Common myeloid progenitor, CD34-positive (primary cell): ENCODE measurements at regions not wholly inside any gene's neighbourhood (a gene's known extent, or its start where the extent isn't known, plus 50 kb on each side); places are given as distances from the start of the nearest gene placed in this dataset.
"Not testable (repeated sequence)": the region's sequence is repeated elsewhere in the genome, so short reads cannot be mapped to it uniquely, and the experiment has no call there.

Experiments used
- CTCF ChIA-PET: fragments of 350-600 bp; sonication (Branson Sonifier 250); formaldehyde crosslinking; loops from one replicate; lab custom pipeline; 2021; ENCODE audit warnings: antibody characterized with exemption; lab: Charles Lee
- POLR2A ChIA-PET: fragments of 350-600 bp; sonication (Branson Sonifier 250); formaldehyde crosslinking; loops from one replicate; lab custom pipeline; 2021; ENCODE audit warnings: antibody characterized with exemption; lab: Charles Lee
- DNase-seq, 3 donors: peaks; one replicate each; pipeline versions ENCODE4 v3.0.0 to v3.0.0-alpha.2; 2013
- H3K27ac ChIP-seq, 2 experiments: 1 replicate in 1 of 2; 2 replicates in 1 of 2; pipeline ENCODE4 v1.7.0; 2013; ENCODE audit warnings: inconsistent platforms in 2 of 2, low read length in 2 of 2, mild to moderate bottlenecking in 2 of 2, low read depth in 1 of 2, moderate library complexity in 1 of 2; ENCODE audit not compliant: severe bottlenecking in 2 of 2, insufficient read depth in 1 of 2, poor library complexity in 1 of 2
- H3K27me3 ChIP-seq, 5 experiments: replicated peaks in 2 of 5; 1 replicate in 3 of 5; 2 replicates in 2 of 5; pipeline versions ENCODE4 v1.6.1 to v1.7.0; 2013; ENCODE audit warnings: low read length in 4 of 5, mild to moderate bottlenecking in 2 of 5, moderate library complexity in 2 of 5, inconsistent platforms in 1 of 5; ENCODE audit not compliant: insufficient read depth in 5 of 5, control insufficient read depth in 4 of 5
- H3K36me3 ChIP-seq, 4 experiments: 1 replicate in 2 of 4; 2 replicates in 2 of 4; pipeline versions ENCODE4 v1.6.1 to v1.7.0; 2013; ENCODE audit warnings: low read length in 3 of 4, control low read depth in 1 of 4, mild to moderate bottlenecking in 1 of 4; ENCODE audit not compliant: control insufficient read depth in 4 of 4, insufficient read depth in 4 of 4
- H3K4me1 ChIP-seq, 4 experiments: 1 replicate in 3 of 4; 2 replicates in 1 of 4; pipeline versions ENCODE4 v1.6.1 to v1.7.1; 2013; ENCODE audit warnings: low read length in 3 of 4, mild to moderate bottlenecking in 3 of 4, control low read depth in 1 of 4, inconsistent platforms in 1 of 4, moderate library complexity in 1 of 4; ENCODE audit not compliant: control insufficient read depth in 4 of 4, insufficient read depth in 4 of 4; ENCODE audit errors: control extremely low read depth in 1 of 4
- H3K4me3 ChIP-seq, 7 experiments: 1 replicate in 4 of 7; 2 replicates in 3 of 7; pipeline versions ENCODE4 v1.5.1 to v1.7.0; 2013; ENCODE audit warnings: mild to moderate bottlenecking in 7 of 7, low read length in 6 of 7, moderate library complexity in 6 of 7, inconsistent platforms in 2 of 7, low read depth in 2 of 7, control low read depth in 1 of 7; ENCODE audit not compliant: insufficient read depth in 4 of 7, control insufficient read depth in 1 of 7; ENCODE audit errors: extremely low read depth in 1 of 7
- H3K9me3 ChIP-seq, 5 experiments: 1 replicate in 4 of 5; 2 replicates in 1 of 5; pipeline versions ENCODE4 v1.6.1 to v1.7.1; 2013; ENCODE audit warnings: low read length in 4 of 5, mild to moderate bottlenecking in 2 of 5, inconsistent platforms in 1 of 5, low read depth in 1 of 5, moderate library complexity in 1 of 5; ENCODE audit not compliant: control insufficient read depth in 4 of 5, insufficient read depth in 2 of 5; ENCODE audit errors: control extremely low read depth in 1 of 5
- WGBS: methylation state at CpG from one replicate; pipeline ENCODE4 v1.1.5; 2013; ENCODE audit not compliant: insufficient coverage; 5-methylcytosine and 5-hydroxymethylcytosine counted together

DNA sequence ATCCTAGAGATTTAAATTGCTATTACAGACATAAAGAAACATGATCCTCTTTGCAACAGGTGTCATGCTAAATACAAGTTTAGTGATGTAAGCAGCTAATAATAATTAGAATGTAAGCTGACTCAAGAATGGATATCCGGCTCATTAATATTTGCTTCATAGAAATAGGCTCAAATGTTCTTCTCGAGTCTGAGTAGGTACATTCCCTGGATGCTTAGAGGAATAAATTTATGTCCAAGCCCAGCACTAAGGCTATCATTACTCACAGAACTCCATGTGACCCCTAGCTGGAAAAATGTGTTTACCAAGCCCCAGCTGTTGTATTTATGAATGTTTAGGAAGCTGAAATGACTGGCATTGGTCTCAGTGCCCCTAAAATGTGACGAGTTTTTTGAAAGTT lies 87.6 kb upstream of the TSPAN7 start:
- Histone ChIP-seq H3K36me3 (no peaks in the 10 kb centered on the region), H3K4me1 (no peaks in the 10 kb centered on the region), H3K9me3 (peaks cover 0 to 2% (median 0%) of the 10 kb centered on the region in 5 experiments), H3K27ac (no peak overlapping the region), H3K4me3 (no peak overlapping the region), H3K27me3 (no peaks in the 10 kb centered on the region)
- CTCF ChIA-PET, result no interaction called here
- DNase-seq, result no peak
- WGBS, result 76% methylated on average over 2 of the region's 3 CpGs
- POLR2A ChIA-PET, result no interaction called here

DNA sequence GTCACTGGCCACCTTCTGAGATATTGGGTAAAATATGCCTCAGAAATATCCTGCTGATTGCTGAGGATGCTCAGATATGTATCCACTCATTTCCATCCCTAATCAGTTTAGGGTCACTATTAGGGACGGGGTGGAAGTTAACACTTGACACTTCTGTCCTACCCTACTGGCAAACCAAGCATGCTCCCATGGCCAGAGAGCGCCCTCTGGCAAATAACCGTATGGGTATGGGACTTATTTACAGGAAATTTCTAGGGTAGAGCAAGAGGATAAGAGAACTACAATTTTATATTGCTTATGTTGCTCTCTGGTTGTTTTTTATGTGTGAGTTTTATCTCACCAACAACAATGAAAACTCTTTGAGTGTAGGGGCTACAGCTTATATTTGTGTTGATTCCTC lies 86.8 kb upstream of the TSPAN7 start:
- Histone ChIP-seq H3K27ac (no peak overlapping the region), H3K27me3 (no peaks in the 10 kb centered on the region), H3K4me3 (no peak overlapping the region), H3K9me3 (peaks cover 0 to 2% (median 0%) of the 10 kb centered on the region in 5 experiments), H3K36me3 (no peaks in the 10 kb centered on the region), H3K4me1 (no peaks in the 10 kb centered on the region)
- ChIA-PET POLR2A (no interaction called here), CTCF (no interaction called here)
- 50% methylated on average over 1 of the region's 3 CpGs for WGBS
- DNase-seq, result no peak

DNA sequence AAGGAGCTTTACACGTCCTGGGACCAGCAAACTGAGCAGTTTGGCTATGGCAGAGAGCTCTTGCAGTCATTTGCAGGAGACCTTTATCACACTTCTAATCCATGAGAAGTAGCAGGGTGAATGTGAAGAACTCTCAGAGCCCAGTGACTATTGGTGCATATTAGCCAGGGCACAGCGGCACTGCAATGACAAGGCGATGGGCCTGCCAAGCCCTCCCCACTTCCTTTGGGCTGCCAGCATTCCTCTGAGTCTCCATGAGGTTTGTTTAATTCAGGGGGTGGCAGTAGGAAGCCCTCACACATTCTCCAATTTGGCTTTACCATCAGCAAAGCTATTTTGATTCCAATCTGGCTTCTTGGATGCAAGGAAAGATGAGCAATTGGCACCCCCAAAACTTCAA lies 79.2 kb upstream of the TSPAN7 start:
- Histone ChIP-seq H3K9me3 (no peaks in the 10 kb centered on the region), H3K4me3 (no peak overlapping the region), H3K27me3 (peaks cover 0 to 4% (median 0%) of the 10 kb centered on the region in 5 experiments), H3K4me1 (no peaks in the 10 kb centered on the region), H3K27ac (no peak overlapping the region), H3K36me3 (no peaks in the 10 kb centered on the region)
- 85% methylated on average over 3 of the region's 3 CpGs for WGBS
- POLR2A ChIA-PET, result no interaction called here
- no peak for DNase-seq
- CTCF ChIA-PET, result interaction anchor here (1.0 to 1.1 kb wide), 2 partner anchors 24 to 168 kb away, joined by 3 to 4 read pairs; no protein-coding TSS in a partner anchor

DNA sequence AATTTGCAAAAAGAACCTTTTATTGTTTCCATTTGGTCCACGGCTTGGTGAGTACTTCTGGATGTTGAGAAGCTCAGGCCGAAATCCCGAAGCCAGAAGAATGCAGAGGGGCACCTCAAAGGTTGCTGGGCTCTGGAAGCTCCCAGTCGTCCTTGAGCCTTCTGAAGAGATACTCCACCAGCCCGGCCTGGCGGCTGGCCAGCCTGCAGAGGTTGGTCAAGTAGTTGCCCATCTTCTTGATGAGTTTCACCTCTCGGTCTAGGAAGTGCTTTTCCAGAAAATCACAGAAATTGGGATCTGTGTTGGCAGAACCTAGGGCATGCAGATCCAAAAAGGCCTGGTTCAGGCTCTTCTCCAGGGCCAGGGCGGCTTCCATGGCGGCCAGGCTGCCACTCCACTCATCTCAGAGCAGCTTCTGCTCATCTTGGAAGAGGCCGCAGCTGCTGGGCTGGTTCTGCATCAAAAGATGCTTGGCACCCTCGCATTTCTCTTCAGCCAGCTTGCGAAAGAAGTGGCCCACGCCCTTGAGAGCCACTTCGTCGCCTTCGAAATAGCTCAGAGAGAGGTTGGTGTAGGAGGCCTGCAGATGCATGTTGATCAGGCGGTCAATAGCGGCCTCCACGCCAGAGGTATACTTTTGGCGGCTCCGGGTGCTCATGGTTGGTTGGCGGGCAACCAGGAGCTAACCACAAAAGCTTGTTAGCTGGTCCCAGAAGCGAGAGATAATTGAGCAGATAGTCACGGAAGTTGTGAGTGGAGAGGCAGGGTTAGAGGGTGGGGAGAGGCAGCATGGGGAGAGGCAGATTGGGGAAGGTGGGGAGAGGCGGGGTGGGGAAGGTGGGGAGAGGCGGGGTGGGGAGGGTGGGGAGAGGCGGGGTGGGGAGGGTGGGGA lies 76.5 kb upstream of the TSPAN7 start:
- ChIA-PET POLR2A (no interaction called here), CTCF (no interaction called here)
- H3K4me3 ChIP-seq, result no peak overlapping the region
- H3K9me3 ChIP-seq, result no peaks in the 10 kb centered on the region
- no peaks in the 10 kb centered on the region for H3K4me1 ChIP-seq
- no peaks in the 10 kb centered on the region for H3K36me3 ChIP-seq
- DNase-seq, result no peak
- 88% methylated on average over 23 of the region's 27 CpGs for WGBS
- no peak overlapping the region for H3K27ac ChIP-seq
- H3K27me3 ChIP-seq, result peaks cover 0 to 4% (median 0%) of the 10 kb centered on the region in 5 experiments

DNA sequence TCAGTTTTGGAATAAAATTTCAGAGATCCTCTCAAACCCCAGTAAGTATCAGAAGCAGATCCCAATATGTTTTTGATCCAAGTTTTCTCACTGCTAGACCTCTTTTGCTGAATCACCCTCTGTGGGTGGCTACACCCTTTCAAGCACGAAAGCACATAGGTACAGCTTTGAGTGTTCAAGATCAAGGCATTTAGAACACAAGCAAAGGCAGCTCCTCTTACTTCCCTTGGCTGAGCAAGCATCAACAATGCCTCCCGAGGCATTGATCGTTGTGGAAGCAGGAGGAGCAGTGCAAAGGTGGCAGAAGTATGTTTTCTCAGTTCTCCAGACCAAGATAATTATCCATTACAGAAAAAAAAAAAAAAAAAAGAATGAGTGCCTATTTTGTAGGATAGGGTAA lies 72.0 kb upstream of the TSPAN7 start:
- no peak for DNase-seq
- no peaks in the 10 kb centered on the region for H3K27me3 ChIP-seq
- no peaks in the 10 kb centered on the region for H3K4me1 ChIP-seq
- ChIA-PET CTCF (no interaction called here), POLR2A (no interaction called here)
- no peaks in the 10 kb centered on the region for H3K36me3 ChIP-seq
- WGBS, result 0% methylated on average over 1 of the region's 3 CpGs
- H3K4me3 ChIP-seq, result no peak overlapping the region
- no peaks in the 10 kb centered on the region for H3K9me3 ChIP-seq
- no peak overlapping the region for H3K27ac ChIP-seq

DNA sequence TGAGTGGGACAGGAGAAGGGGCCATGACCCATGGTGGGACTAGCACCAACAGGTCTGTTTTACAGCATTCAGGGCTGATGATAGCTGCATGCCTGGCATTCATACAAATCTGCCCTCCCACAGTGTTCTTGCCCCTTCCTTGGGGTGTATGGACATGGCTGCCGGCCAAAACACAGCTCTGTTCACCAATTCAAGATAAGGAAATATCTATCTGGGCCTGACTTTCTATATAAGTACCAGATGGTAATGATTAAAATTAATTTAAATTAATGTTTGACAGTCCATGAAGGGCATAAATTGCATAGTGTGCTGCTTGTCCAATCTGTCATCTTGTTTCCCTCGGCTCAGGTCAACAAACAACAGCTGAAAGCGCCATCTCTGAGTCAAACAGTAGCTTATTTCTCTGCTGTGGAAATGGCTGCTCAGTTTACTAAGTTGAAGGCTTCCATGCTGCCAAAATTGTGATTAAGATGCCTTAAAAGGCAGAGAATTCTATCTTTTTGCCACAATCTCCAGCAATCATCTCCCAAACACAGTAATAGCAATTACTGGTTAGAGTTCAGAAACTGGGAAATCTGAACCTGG lies 67.0 kb upstream of the TSPAN7 start:
- H3K27ac ChIP-seq, result no peak overlapping the region
- H3K36me3 ChIP-seq, result no peaks in the 10 kb centered on the region
- 63% methylated on average over 2 of the region's 3 CpGs for WGBS
- CTCF ChIA-PET, result no interaction called here
- no peak overlapping the region for H3K4me3 ChIP-seq
- no peaks in the 10 kb centered on the region for H3K4me1 ChIP-seq
- POLR2A ChIA-PET, result no interaction called here
- H3K27me3 ChIP-seq, result no peaks in the 10 kb centered on the region
- no peaks in the 10 kb centered on the region for H3K9me3 ChIP-seq
- no peak for DNase-seq

DNA sequence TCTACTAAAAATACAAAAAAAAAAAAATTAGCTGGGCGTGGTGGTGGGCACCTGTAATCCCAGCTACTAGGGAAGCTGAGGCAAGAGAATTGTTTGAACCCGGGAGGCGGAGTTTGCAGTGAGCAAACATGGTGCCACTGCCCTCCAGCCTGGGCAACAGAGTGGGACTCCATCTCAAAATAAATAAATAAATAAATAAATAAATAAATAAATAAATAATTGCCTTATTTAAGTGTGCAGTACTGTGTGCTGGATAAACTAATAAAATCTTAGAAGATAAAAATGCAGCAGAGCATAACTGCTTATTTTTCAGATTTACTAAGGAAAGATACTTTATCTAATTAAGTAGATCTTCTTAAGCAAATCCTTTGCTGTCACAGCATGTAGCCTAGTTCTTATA lies 61.7 kb upstream of the TSPAN7 start:
- CTCF ChIA-PET, result interaction anchor here (0.9 to 1.5 kb wide), 2 partner anchors 8 to 20 kb away, joined by 3 read pairs; no protein-coding TSS in a partner anchor
- H3K27ac ChIP-seq, H3K9me3 ChIP-seq, DNase-seq, H3K36me3 ChIP-seq, H3K4me3 ChIP-seq, H3K4me1 ChIP-seq, H3K27me3 ChIP-seq: not testable (repeated sequence)
- POLR2A ChIA-PET, result interaction anchor here (0.7 kb wide), 1 partner anchor 100 kb away, joined by 7 read pairs; no protein-coding TSS in a partner anchor
- no CpG with 5 or more reads among the region's 3 CpGs for WGBS
